ENCODE measurements at regions not wholly inside any gene's neighbourhood (a gene's known extent, or its start where the extent isn't known, plus 50 kb on each side); places are given as distances from the start of the nearest gene placed in this dataset.
A peak's percentile ranks its signal among the peaks of the same experiment; 100 is the strongest.

- Mint-ChIP-seq H3K27me3 (peaks cover 3 to 6% of the 10 kb centered on the region in 2 donors), H3K9me3 (peaks cover 0 to 6% (median 0%) of the 10 kb centered on the region in 5 donors), H3K36me3 (no peaks in the 10 kb centered on the region), H3K4me1 (no peaks in the 10 kb centered on the region), H3K4me3 (no peak overlapping the region), H3K27ac (peak overlapping the region in 1 of 8 donors; percentile 58)
- Histone ChIP-seq H3K27ac (ENCODE audit: low read depth, low read length) (no peak overlapping the region), H3K4me1 (ENCODE audit: insufficient read depth, low read length) (no peaks in the 10 kb centered on the region), H3K27me3 (ENCODE audit: insufficient read depth, low read length, poor library complexity, severe bottlenecking) (no peaks in the 10 kb centered on the region), H3K36me3 (ENCODE audit: insufficient read depth, low read length) (no peaks in the 10 kb centered on the region), H3K9me3 (ENCODE audit: low read length) (no peaks in the 10 kb centered on the region), H3K4me3 (ENCODE audit: low read length) (no peak overlapping the region)
- ChIA-PET CTCF (no interaction called here), POLR2A (no interaction called here)
- DNase-seq = no peak
Measured at GRCh38 chr13:109874484-109875454, 88.4 kb upstream of the IRS2 start.

GRCh38 chr13:109873351-109874123 is 87.2 kb upstream of the IRS2 start:
- no peaks in the 10 kb centered on the region for H3K4me1 ChIP-seq (ENCODE audit: insufficient read depth, low read length)
- POLR2A ChIA-PET = no interaction called here
- H3K36me3 ChIP-seq (ENCODE audit: insufficient read depth, low read length) = no peaks in the 10 kb centered on the region
- H3K9me3 ChIP-seq (ENCODE audit: low read length) = no peaks in the 10 kb centered on the region
- CTCF ChIA-PET = no interaction called here
- Mint-ChIP-seq H3K9me3 (peaks cover 0 to 6% (median 0%) of the 10 kb centered on the region in 5 donors), H3K27ac (peak overlapping the region in 1 of 8 donors; percentile 25), H3K27me3 (peaks cover 3 to 6% of the 10 kb centered on the region in 2 donors), H3K36me3 (no peaks in the 10 kb centered on the region), H3K4me1 (no peaks in the 10 kb centered on the region), H3K4me3 (no peak overlapping the region)
- no peaks in the 10 kb centered on the region for H3K27me3 ChIP-seq (ENCODE audit: insufficient read depth, low read length, poor library complexity, severe bottlenecking)
- H3K27ac ChIP-seq (ENCODE audit: low read depth, low read length) = no peak overlapping the region
- H3K4me3 ChIP-seq (ENCODE audit: low read length) = no peak overlapping the region
- DNase-seq = no peak

GRCh38 chr13:109872864-109873263 is 86.5 kb upstream of the IRS2 start:
- peaks cover 3 to 6% of the 10 kb centered on the region in 2 donors for H3K27me3 Mint-ChIP-seq
- H3K27ac ChIP-seq (ENCODE audit: low read depth, low read length) = no peak overlapping the region
- no peaks in the 10 kb centered on the region for H3K27me3 ChIP-seq (ENCODE audit: insufficient read depth, low read length, poor library complexity, severe bottlenecking)
- no peak overlapping the region for H3K4me3 Mint-ChIP-seq
- H3K4me1 ChIP-seq (ENCODE audit: insufficient read depth, low read length) = no peaks in the 10 kb centered on the region
- CTCF ChIA-PET = no interaction called here
- H3K4me3 ChIP-seq (ENCODE audit: low read length) = no peak overlapping the region
- H3K27ac Mint-ChIP-seq = no peak overlapping the region
- H3K36me3 Mint-ChIP-seq = no peaks in the 10 kb centered on the region
- peaks cover 0 to 6% (median 0%) of the 10 kb centered on the region in 5 donors for H3K9me3 Mint-ChIP-seq
- no peaks in the 10 kb centered on the region for H3K9me3 ChIP-seq (ENCODE audit: low read length)
- H3K4me1 Mint-ChIP-seq = no peaks in the 10 kb centered on the region
- DNase-seq = no peak
- POLR2A ChIA-PET = no interaction called here
- no peaks in the 10 kb centered on the region for H3K36me3 ChIP-seq (ENCODE audit: insufficient read depth, low read length)

- H3K27me3 Mint-ChIP-seq = peaks cover 0 to 6% of the 10 kb centered on the region in 2 donors
- no peak for DNase-seq
- no peaks in the 10 kb centered on the region for H3K4me1 Mint-ChIP-seq
- Histone ChIP-seq H3K27me3 (ENCODE audit: insufficient read depth, low read length, poor library complexity, severe bottlenecking) (no peaks in the 10 kb centered on the region), H3K9me3 (ENCODE audit: low read length) (no peaks in the 10 kb centered on the region), H3K27ac (ENCODE audit: low read depth, low read length) (no peak overlapping the region), H3K4me3 (ENCODE audit: low read length) (no peak overlapping the region), H3K4me1 (ENCODE audit: insufficient read depth, low read length) (no peaks in the 10 kb centered on the region), H3K36me3 (ENCODE audit: insufficient read depth, low read length) (no peaks in the 10 kb centered on the region)
- H3K9me3 Mint-ChIP-seq = peaks cover 0 to 8% (median 0%) of the 10 kb centered on the region in 5 donors
- ChIA-PET POLR2A (no interaction called here), CTCF (no interaction called here)
- no peak overlapping the region for H3K4me3 Mint-ChIP-seq
- no peaks in the 10 kb centered on the region for H3K36me3 Mint-ChIP-seq
- no peak overlapping the region for H3K27ac Mint-ChIP-seq
Measured at GRCh38 chr13:109870696-109871370, 84.5 kb upstream of the IRS2 start.

- no peaks in the 10 kb centered on the region for H3K36me3 Mint-ChIP-seq
- DNase-seq = no peak
- Histone ChIP-seq H3K27ac (ENCODE audit: low read depth, low read length) (no peak overlapping the region), H3K9me3 (ENCODE audit: low read length) (no peaks in the 10 kb centered on the region), H3K27me3 (ENCODE audit: insufficient read depth, low read length, poor library complexity, severe bottlenecking) (no peaks in the 10 kb centered on the region), H3K4me3 (ENCODE audit: low read length) (no peak overlapping the region), H3K36me3 (ENCODE audit: insufficient read depth, low read length) (no peaks in the 10 kb centered on the region), H3K4me1 (ENCODE audit: insufficient read depth, low read length) (no peaks in the 10 kb centered on the region)
- CTCF ChIA-PET = no interaction called here
- H3K4me1 Mint-ChIP-seq = no peaks in the 10 kb centered on the region
- no peak overlapping the region for H3K27ac Mint-ChIP-seq
- H3K4me3 Mint-ChIP-seq = no peak overlapping the region
- H3K9me3 Mint-ChIP-seq = peaks cover 0 to 8% (median 0%) of the 10 kb centered on the region in 5 donors
- POLR2A ChIA-PET = no interaction called here
- peaks cover 0 to 6% of the 10 kb centered on the region in 2 donors for H3K27me3 Mint-ChIP-seq
Measured at GRCh38 chr13:109870274-109870673, 83.9 kb upstream of the IRS2 start.

- H3K4me3 ChIP-seq (ENCODE audit: low read length) = peak overlapping the region; percentile 2
- DNase-seq = peak in 1 of 5 donors; percentile 3
- peak overlapping the region in 3 of 7 donors; percentile 47 to 64 (median 51) for H3K4me3 Mint-ChIP-seq
- no peak overlapping the region for H3K27ac ChIP-seq (ENCODE audit: low read depth, low read length)
- POLR2A ChIA-PET = no interaction called here
- no peak overlapping the region for H3K27ac Mint-ChIP-seq
- H3K36me3 Mint-ChIP-seq = no peaks in the 10 kb centered on the region
- peaks cover 0 to 7% (median 0%) of the 10 kb centered on the region in 5 donors for H3K9me3 Mint-ChIP-seq
- H3K4me1 Mint-ChIP-seq = no peaks in the 10 kb centered on the region
- no peaks in the 10 kb centered on the region for H3K27me3 ChIP-seq (ENCODE audit: insufficient read depth, low read length, poor library complexity, severe bottlenecking)
- CTCF ChIA-PET = no interaction called here
- no peaks in the 10 kb centered on the region for H3K9me3 ChIP-seq (ENCODE audit: low read length)
- no peaks in the 10 kb centered on the region for H3K36me3 ChIP-seq (ENCODE audit: insufficient read depth, low read length)
- peaks cover 0 to 8% of the 10 kb centered on the region in 2 donors for H3K27me3 Mint-ChIP-seq
- no peaks in the 10 kb centered on the region for H3K4me1 ChIP-seq (ENCODE audit: insufficient read depth, low read length)
Measured at GRCh38 chr13:109869312-109870237, 83.2 kb upstream of the IRS2 start.

- no peak overlapping the region for H3K27ac ChIP-seq (ENCODE audit: low read depth, low read length)
- DNase-seq = no peak
- no peaks in the 10 kb centered on the region for H3K36me3 ChIP-seq (ENCODE audit: insufficient read depth, low read length)
- no peaks in the 10 kb centered on the region for H3K9me3 ChIP-seq (ENCODE audit: low read length)
- peaks cover 0 to 6% (median 0%) of the 10 kb centered on the region in 5 donors for H3K9me3 Mint-ChIP-seq
- ChIA-PET POLR2A (no interaction called here), CTCF (no interaction called here)
- no peak overlapping the region for H3K4me3 Mint-ChIP-seq
- no peak overlapping the region for H3K4me3 ChIP-seq (ENCODE audit: low read length)
- H3K27me3 Mint-ChIP-seq = peaks cover 0 to 8% of the 10 kb centered on the region in 2 donors
- H3K36me3 Mint-ChIP-seq = no peaks in the 10 kb centered on the region
- H3K4me1 ChIP-seq (ENCODE audit: insufficient read depth, low read length) = no peaks in the 10 kb centered on the region
- H3K27me3 ChIP-seq (ENCODE audit: insufficient read depth, low read length, poor library complexity, severe bottlenecking) = no peaks in the 10 kb centered on the region
- no peak overlapping the region for H3K27ac Mint-ChIP-seq
- H3K4me1 Mint-ChIP-seq = no peaks in the 10 kb centered on the region
Measured at GRCh38 chr13:109868578-109869311, 82.4 kb upstream of the IRS2 start.

Data from CD8-positive, alpha-beta memory T cell (primary cell).